Non-pigmented ciliary epithelial cell (primary cell): ENCODE measurements at regions not wholly inside any gene's neighbourhood (a gene's known extent, or its start where the extent isn't known, plus 50 kb on each side); places are given as distances from the start of the nearest gene placed in this dataset.
"Not testable (repeated sequence)": the region's sequence is repeated elsewhere in the genome, so short reads cannot be mapped to it uniquely, and the experiment has no call there.

Source experiments
- DNase-seq: peaks from one replicate; pipeline ENCODE4 v3.0.0-alpha.2; 2010; ENCODE audit warnings: low read depth

DNA sequence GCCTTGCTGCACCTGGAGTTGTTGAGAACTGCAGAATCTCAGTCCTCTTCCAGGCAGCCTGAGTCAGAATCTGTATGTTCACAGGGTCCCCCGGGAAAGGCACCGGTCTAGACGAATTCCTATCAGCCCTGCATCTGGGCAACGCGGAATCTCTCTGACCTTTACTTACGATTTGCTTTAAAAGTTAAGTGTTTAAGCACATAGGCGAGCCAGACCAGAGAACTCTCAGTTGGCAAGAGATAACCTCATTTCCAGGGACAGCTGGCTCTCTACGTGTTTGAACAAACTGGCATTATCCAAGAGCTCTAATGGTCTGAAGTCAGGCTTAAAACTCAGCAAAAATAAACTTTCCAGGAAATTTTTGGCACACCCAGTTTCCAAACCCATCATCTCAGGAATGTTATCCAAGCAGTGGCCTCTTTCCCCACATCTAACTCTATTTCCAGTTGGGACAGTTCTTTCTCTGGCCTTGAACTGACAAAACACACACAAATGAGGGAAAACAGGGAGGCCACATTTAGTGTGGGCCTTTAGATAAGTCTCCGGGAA, 53.4 kb downstream of the HES1 start:
- no peak for DNase-seq

DNA sequence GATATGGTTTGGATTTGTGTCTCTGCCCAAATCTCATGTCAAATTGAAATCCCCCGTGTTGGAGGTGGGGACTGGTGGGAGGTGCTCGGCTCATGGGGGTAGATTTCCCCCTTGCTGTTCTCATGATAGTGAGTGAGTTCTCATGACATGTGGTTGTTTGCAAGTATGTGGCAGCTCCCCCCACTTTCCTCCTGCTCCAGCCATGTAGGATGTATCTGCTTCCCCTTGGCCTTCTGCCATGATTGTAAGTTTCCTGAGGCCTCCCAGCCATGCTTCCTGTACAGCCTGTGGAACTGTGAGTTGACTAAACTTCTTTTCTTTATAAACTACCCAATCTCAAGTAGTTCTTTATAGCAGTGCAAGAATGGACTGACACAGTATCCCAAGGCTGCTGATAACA, 55.9 kb downstream of the HES1 start:
- not testable (repeated sequence) for DNase-seq

DNA sequence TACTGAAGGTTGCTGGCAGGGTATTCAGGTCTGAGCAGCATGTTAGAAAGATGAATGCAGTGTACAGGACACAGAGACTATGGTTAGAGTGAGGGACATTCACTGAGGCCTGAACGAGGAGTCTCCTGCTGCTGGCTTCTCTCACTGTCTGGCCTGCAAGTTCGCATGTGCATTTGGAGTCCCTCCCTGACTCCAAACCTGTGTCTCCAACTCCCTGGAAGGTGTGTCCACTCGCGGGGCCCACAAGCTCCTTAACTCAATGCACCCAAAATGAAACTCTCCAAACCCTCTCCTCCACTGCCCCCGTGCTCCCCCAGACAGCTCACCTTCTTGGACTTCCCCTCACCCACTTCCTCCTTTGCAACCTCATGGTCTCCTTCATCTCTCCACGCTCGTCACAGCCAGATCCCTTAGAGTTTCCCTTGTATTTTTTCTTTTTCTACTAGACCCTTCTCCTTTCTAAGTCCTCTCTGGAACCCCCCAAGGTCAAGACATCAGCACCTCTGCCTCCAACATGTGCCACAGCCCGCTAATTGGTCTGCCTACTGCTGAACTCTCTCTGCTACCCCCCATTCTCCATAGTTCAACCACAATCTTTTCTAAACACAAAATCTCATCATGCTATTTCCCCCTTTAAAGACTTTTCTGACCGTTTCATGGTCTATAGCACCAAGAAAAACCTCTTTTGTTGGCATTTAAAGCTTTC, 58.3 kb downstream of the HES1 start:
- no peak for DNase-seq

DNA sequence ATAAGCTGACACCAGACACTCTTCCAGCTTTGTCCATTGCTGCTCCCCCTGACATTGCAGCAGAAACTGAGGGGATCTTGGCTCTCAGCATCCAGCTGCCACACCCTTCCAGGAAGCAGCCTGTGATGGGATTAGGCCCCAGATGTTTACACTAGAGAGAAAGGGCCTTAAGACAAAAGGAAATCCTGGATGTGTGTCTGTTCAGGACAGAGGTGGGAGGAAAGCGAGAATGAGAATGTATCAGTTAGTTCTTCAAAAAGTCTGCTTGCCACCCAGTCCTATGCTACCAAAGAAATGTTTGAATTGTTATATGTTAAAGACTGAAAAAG, 58.8 kb downstream of the HES1 start:
- no peak for DNase-seq

DNA sequence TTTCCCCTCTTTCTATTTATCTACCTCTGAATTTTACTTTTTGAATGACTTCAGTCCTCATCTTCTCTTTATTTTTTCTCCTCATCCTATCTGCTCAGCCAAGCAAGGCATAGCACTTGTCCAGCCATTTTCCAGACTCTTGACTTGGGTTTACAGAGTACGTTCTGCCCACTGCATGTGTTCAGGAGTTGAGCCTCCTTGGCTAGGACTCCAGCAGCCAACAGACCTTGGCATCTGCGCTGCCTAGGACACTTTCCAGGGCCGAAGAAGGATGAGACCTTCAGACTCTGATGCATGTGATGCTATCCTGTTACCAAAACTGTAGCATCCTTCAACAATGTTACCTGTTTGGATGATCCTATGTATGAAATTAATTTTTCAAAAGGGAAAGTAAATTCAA, 59.7 kb downstream of the HES1 start:
- no peak for DNase-seq

DNA sequence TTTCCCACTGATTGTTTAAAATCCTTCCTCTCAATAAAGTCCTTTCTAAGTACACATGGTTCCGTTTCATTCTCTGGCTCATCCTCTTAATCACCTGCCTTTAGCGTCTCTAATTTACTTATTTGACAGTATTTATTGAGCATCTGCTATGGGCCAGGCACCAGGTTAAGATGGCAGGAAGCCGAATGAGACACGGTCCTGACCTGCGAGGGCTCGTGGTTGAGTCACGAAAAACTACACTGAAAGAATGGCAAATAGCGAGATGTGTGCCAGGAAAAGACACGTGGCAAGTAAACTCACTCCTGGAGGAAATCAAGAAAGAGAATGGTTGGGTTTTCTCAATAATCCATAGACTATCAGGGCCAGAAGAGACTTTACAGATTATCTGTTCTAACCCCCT, 60.9 kb downstream of the HES1 start:
- DNase-seq = no peak

DNA sequence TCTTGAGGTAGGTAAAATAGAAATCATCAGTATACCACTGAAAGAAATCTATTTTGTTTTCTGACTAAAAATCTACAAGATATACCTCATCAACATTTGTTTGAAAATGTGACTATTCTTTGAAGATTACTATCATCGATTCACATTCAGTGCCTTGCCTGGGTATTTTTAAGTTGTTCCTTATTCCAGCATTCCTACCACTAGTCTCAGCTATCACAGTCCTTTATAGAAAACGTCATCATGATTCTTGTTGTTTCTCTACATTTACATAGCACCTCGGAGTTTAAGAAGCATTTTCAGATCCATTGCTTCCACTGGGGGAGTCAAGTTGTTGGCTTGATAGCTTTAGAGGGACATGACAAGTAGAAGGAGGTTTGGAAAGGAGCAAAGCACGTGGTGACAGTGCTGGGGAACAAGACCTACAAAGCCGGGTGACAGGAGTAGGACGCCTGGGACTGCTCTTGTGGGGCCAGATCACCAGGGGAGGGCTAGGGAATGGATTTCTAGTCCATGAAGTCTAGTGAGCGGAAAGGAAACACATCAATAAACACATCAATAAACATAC, 61.5 kb downstream of the HES1 start:
- DNase-seq = no peak

DNA sequence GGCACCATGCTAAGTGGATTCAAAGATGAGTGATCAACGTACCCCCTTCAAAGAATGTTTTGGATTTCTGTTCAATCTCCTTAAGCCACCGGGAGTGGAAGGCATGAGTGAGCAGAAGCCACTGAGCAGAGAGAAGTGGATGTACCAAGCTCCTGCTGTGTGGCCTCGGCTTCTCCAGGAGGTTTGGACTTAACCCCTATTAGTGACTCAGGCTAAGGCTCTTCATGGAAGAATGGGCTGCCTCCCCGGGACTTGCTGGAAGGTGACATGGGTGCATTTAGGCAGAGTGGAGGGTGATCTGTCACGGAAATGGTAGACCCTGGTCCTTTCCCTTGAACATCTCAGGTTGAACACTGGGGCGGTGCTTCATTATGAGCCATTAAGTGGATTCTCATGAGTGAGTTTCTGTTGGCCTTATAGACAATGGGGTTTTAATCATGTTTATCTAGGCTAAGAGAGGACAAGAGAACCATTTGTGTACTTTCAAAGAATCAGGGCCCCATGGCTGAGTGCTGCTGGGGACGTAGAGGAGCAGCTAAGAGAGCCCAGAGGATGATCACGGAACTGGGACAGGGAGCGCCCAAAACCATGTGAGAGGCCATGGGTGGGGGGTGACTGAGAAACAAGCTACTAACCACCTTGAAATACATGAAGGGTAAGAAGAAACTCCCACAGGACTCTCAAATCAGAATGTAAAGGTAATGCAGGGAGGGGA, 62.2 kb downstream of the HES1 start:
- DNase-seq = no peak

DNA sequence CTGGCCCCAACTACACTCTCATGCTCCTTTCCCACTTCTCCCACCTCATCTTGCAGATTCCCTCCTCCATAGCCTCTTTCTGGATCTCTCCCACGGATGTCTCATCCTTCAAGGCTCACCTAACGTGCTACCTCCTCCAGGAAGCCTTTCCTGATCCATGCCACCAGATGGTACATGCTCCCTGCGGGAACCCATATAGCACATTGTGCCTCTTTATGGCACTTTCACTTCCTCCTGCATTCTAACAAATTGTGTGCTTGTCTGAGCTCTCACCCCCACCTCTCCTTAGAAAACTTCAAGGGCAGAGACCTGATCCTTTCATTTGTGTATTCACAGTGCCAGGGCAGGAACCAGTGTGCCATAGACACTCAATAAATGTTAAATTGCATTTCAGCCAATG, 63.0 kb downstream of the HES1 start:
- no peak for DNase-seq

DNA sequence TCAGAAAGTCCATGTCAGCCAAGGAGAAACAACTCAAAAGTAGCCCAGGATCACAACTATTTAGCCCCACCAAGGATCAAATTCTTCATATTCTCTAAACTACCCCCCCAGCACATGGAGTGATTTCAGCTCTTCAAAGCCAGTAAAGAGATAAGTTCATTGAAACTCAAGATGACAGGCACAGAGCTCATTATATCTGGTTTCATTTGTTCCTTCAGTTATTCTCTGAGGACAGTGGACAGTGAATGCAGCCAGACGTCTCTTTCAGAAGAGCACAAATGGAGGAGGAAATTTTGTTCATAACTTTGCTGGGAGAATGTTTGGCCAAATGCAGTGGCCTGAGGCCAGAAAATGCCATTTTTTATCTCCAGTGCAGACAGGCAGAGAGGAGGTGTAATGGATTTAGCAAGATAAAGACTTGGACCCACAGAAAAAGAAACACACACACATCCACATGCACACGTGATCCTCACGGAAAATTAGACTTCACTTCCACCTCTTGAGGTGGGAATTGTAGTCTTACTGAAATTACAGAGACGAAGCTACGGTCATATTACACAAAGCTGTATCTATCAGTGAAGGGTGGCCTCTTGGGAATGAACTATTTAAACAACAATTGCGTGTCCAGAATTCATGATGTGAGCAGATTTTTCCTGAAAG, 64.6 kb downstream of the HES1 start:
- no peak for DNase-seq

DNA sequence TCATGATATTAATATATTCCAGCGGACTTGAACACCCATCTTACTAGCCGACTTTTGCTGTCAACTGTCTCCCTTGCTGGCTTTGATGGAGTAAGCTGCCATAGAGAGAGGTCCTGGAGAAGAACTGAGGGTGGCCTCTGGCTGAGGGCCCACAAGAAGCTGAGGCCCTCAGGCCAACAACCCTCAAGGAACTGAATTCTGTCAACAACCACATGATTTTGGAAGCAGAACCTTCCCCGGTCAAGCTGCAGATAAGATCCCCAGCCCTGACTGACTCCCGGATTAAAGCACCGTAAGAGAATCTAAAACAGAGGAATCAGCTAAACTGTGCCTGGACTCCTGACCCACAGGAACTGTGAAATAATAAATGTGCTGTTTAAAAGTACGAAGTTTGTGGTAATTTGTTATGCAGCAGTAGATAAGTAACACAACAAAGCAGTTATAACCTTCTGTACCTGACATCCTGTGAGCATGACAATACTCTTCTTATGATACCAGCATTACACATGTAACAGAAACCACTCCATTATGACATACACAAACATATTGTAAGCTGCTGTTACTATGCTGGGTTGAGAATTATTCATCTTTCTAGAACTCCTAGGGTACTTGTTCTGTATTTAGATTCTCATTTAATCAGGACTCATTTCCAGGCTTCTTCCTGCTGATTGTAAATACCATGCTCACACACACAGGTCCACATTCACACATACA, 66.2 kb downstream of the HES1 start:
- DNase-seq = no peak

DNA sequence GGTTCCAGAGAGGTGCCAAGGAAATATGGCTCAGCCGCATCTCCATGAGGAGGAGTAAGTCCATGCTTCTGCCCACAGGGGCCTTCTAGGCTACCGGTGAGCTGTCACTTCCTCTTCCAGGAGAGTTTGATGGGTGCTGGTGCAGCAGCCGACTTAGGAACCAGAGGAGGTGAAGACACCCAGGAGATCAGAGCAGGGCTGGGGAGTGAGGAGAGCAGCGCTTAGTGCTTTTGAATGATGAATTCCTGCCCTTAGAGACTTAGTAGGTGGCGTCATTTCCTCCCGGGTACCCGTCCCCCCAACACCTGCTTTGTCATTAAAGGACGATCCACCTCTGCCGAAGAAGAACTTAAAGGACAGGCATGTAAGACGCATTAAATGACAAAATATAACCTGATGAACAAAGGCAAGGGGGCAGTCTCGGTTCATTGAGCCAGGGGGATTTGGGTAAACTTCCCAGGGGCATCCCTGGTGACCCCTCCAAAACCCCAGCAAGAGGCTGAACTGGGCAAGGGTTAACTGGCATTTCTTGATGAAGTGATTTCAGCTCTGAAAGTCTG, 67.6 kb downstream of the HES1 start:
- no peak for DNase-seq

DNA sequence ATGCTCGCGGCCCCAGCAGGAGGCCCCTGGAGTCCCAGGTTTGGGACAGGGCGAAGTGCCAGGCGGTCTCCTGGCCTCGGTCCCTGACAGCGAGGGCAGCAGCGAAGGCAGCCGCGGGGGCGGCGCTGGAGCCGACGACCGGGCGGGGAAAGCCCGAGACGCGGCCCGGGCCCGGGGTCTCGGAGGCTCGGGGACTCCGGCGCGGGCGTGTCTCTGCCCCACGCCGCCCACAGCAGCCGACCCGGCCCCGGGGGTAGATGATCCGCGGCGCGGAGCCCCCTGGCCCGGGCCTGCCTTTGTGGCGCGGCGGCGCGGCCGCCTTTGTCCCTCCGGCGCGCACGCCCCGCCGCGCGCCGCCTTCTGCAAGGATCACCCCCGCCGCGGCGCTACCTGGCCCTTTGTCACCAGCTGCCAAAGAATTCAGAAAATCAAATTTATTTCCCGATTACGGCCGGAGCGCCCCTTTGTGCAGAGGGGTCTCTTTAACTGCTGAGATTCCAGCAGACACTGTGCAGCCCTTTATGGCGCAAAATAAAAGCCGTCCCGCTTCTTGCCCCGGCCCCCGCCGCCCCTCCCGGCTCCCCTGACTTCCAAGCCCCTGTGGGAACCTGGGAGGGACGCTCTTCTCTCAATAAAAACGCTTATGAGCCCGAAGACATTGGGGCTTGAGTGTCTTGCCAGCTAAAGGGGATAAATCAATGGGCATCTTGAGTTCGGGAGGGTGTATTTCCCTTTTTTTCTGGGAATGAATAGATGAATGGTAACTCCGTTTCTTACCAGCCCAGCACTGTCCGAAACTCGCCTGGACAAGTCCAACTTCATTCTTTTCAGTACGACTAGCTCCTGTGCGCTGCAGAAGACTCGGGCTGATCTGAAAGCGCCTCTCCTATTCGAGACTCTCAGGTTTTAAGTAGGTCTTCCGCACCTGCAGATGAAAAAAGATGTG, 68.4 kb downstream of the HES1 start:
- no peak for DNase-seq

DNA sequence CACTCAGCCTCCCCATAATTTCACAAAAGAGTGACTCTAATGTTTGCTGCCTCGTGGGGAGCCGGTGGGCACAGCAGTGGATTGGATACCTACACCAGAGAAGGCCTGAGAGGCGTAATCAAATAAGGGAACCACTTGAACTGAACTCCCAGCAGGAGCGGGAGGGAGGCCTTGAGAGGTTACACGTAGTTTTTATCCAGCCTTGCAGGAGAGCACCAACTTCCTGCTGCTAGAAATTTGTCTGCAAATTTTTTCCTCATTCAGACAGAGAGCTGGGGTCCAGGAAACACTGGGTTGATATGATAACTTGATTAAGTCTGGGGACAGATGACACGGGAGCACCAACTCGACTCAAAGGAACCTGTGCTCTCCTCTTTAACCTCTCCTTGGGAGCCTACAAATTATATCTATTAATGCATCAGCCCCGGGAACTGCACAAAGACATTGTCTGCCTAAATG, 69.8 kb downstream of the HES1 start:
- DNase-seq = no peak

DNA sequence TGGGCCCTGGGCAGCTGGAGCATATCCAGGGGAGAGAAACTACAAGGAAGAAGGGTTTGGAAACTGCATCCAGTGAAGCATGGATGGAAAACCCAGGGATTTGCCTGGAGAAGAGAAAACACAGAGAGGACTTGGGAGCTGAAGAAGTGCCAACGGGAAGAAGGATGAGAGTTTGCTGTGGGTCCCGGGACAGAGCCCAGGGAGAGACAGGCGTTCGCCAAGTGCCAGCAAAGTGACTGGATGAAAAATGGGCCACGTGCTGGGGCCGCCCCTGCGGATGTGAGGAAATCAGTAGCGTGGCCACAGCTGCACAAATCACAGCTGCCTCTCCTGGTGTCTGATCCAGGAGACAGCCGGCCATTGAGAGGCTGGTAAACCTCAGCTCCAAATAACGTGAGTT, 70.4 kb downstream of the HES1 start:
- no peak for DNase-seq

DNA sequence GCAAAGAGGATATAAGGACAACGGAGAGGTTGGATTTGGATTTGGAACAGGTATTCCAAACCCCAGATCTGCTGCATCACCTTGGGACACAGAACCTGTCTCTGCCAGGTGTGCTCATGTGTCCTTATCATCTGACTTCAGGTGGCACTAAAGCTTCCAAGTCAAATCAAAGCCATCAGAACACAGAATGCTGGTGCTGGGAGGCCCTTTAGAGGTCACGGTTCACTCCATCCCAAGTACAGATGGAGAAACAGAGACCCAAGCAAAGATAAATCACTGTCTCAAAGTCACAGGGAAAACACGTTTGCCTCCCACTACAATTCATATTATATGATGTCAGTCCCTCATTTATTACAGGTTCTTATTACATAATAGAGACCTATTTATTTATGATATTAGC, 72.8 kb downstream of the HES1 start:
- DNase-seq = no peak

DNA sequence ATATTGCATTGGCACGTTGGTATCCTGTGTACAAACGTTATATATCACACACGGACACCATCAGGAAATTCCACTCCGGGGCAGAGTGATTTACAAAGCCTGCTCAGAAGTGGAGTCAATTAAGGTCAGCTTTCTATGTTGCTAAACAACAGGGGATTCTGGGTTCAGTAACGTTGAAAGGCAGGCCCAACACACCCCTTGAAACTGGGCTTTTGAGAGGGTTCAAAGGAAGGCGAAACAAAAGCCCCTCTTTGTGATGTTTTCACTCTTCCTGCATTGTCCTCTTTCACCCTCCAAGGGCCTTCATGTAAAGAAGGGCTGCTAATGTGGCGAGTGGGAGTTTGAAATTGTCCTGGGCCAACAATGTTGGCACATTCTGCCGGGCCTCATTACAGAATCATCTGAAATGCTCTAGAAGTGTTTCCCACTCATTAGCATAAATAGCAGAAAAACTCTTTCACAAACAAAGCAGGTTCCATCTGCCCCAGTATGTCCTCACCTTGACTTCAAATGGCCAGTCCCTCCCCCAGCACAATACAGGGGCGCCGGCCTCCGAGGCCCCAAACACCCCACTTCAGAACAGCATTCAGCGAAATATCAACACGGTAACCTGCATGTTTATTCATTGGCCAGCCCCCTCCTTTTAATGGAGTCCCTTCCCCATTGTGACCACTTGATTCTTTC, 76.4 kb downstream of the HES1 start:
- no peak for DNase-seq

DNA sequence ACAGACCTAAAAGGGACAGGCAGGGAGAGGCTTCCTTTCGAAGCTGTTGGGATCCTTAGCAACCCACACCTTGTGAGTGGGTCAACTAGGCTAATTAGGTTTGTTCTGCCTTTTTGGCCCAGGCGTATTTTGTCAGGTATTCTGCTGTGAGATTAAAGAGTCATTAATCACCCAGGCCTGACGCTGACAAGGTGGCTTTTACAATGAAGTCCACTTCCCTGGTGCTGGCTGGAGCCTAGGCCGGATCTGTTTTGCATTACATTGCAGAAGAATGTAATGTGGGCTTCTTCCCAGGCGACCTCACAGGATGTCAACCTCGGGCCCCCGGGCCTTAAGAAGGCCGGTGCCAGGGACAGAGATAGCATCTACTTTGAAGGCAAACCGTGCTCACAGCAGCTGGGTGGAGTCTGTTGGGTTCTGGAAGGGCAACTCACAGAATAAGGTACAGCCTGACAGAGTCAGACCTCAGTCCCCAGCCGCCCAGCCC, 76.9 kb downstream of the HES1 start:
- DNase-seq = no peak

DNA sequence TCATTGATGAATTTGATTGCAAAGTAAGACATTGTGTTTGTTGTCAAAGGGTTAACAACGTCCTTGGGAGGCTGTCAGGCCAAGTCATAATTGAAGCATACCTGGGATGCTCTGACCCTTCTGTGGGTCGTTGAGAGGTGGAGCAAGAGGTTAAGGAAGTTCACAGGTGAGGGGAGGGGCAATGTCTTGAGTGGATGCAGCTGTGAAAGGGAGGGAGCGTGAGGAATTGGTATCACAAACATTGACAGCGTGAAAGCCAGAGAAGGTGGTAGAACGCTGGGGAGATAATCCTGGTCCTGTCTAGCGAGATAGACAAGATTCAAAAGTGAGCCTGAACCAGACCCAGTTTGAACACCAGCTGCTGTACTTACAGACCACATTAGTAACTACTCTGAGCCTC, 79.4 kb downstream of the HES1 start:
- DNase-seq = no peak
